A673 (cell line): ENCODE measurements at regions not wholly inside any gene's neighbourhood (a gene's known extent, or its start where the extent isn't known, plus 50 kb on each side); places are given as distances from the start of the nearest gene placed in this dataset.

Experiments
- CTCF ChIP-seq: fragments of 300-800, 200-600 bp; sonication (generic); conservative IDR thresholded peaks from 2 replicates; pipeline ENCODE4 v1.5.1; 2017; ENCODE audit warnings: low read depth, mild to moderate bottlenecking, antibody characterized with exemption, low read length, moderate library complexity, mixed read lengths
- EZH2 ChIP-seq: fragments of 200-600 bp; sonication (generic); IDR thresholded peaks from 2 replicates; pipeline ENCODE4 v1.6.1; 2017; ENCODE audit warnings: borderline replicate concordance, low read depth, mild to moderate bottlenecking, mixed read lengths, antibody characterized with exemption, low read length; ENCODE audit not compliant: poor library complexity, severe bottlenecking

- no peak for TF ChIP-seq CTCF
- no peak for TF ChIP-seq EZH2
Observed at GRCh38 chr2:215607766-215608165, 171.9 kb upstream of the FN1 start.
